Stomach (tissue), 4 donors: ENCODE measurements at regions not wholly inside any gene's neighbourhood (a gene's known extent, or its start where the extent isn't known, plus 50 kb on each side); places are given as distances from the start of the nearest gene placed in this dataset.

ENCODE experiments used
- EP300 ChIP-seq: sonication (generic); formaldehyde crosslinking; IDR thresholded peaks from one replicate; pipeline ENCODE4 v1.6.1; 2017; ENCODE audit warnings: antibody characterized with exemption
- POLR2A ChIP-seq, 4 donors: fragments of 450-650 bp; IDR thresholded peaks; one replicate each; pipeline ENCODE4 v1.6.1; 2016; ENCODE audit warnings: antibody characterized with exemption in 4 of 4, control low read depth in 2 of 4, mild to moderate bottlenecking in 1 of 4, moderate library complexity in 1 of 4
- TF ChIP-seq, protein P1 (sequence below), 7 experiments: fragments of 450-650 bp in 4 of 7; fragments of 200-600 bp in 3 of 7; sonication (generic) in 3 of 7; IDR thresholded peaks; one replicate each; pipeline ENCODE4 v1.5.1; 2016 to 2019; ENCODE audit warnings: antibody characterized with exemption in 7 of 7, control low read depth in 2 of 7, mild to moderate bottlenecking in 1 of 7

DNA sequence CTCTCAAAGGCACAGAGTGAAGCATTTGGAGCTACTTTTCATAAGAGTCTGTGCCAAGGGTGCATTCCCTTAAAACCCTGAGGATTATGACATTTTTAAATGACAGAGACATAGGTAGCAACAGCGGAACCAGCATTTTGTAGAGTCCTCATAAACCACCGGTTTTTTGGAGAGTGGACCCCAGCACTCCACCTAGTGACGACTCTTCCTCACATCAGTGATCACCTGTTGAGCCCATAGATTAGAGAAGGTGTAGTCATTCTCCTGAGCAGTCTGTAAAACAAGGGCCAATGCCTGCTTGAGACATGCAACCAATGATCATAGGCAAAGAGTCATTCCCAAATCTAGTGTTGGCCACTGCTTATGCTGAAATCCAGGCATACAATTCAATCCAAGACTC is 399.1 kb downstream of the GXYLT1 start:
- no peak for TF ChIP-seq EP300
- TF ChIP-seq, protein P1, sequence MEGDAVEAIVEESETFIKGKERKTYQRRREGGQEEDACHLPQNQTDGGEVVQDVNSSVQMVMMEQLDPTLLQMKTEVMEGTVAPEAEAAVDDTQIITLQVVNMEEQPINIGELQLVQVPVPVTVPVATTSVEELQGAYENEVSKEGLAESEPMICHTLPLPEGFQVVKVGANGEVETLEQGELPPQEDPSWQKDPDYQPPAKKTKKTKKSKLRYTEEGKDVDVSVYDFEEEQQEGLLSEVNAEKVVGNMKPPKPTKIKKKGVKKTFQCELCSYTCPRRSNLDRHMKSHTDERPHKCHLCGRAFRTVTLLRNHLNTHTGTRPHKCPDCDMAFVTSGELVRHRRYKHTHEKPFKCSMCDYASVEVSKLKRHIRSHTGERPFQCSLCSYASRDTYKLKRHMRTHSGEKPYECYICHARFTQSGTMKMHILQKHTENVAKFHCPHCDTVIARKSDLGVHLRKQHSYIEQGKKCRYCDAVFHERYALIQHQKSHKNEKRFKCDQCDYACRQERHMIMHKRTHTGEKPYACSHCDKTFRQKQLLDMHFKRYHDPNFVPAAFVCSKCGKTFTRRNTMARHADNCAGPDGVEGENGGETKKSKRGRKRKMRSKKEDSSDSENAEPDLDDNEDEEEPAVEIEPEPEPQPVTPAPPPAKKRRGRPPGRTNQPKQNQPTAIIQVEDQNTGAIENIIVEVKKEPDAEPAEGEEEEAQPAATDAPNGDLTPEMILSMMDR (IDR thresholded peaks at IDR 0.05) = no peak
- TF ChIP-seq POLR2A (IDR thresholded peaks at IDR 0.05) = no peak
